GM12878 (cell line): ENCODE measurements at regions not wholly inside any gene's neighbourhood (a gene's known extent, or its start where the extent isn't known, plus 50 kb on each side); places are given as distances from the start of the nearest gene placed in this dataset.
A peak's percentile ranks its signal among the peaks of the same experiment; 100 is the strongest.

Source experiments
- ATAC-seq: fragments of 200-7000 bp; cut with Tn5 transposase; 3 replicates; pipeline ENCODE4 v1.9.1; 2020; ENCODE audit warnings: mild to moderate bottlenecking, moderate library complexity
- BruUV-seq: library from RNA; stranded (reverse); fragments of 400-500 nt; replicated peaks from 2 replicates; lab custom pipeline; 2021; lab: Mats Ljungman, UMichigan
- CTCF ChIA-PET: fragments of 300-600 bp; sonication (Branson Sonifier 250); formaldehyde crosslinking; extraction: SDS; loops from one replicate; lab custom pipeline; 2021; ENCODE audit warnings: inconsistent platforms; lab: Yijun Ruan, JAX
- POLR2A ChIA-PET: fragments of 350-600 bp; formaldehyde crosslinking; extraction: SDS; loops from one replicate; lab custom pipeline; 2021; ENCODE audit warnings: inconsistent platforms; lab: Charles Lee
- RAD21 ChIA-PET: fragments of 300-600 bp; sonication (Branson Sonifier 250); formaldehyde crosslinking; loops from one replicate; lab custom pipeline; 2023; ENCODE audit warnings: antibody characterized with exemption; ENCODE audit not compliant: unreplicated experiment; lab: Charles Lee
- SMC1A ChIA-PET: fragments of 300-600 bp; sonication (Branson Sonifier 250); formaldehyde crosslinking; loops from one replicate; lab custom pipeline; 2023; ENCODE audit not compliant: unreplicated experiment, uncharacterized antibody; lab: Charles Lee
- DNase-seq: peaks from one replicate; pipeline ENCODE4 v3.0.0-alpha.2; 2011; ENCODE audit warnings: low read depth, low spot score
- FAIRE-seq: peaks from 3 replicates; lab custom pipeline; 2011; peaks lifted over from hg19 to GRCh38; lab: Jason Lieb, UNC
- H2AFZ ChIP-seq: 2 replicates; pipeline ENCODE4 v1.6.0; 2011; ENCODE audit warnings: low read depth, low read length, control low read depth; ENCODE audit not compliant: control insufficient read depth
- H3K27ac ChIP-seq: 2 replicates; pipeline ENCODE4 v1.5.1; 2011; ENCODE audit warnings: control low read depth; ENCODE audit not compliant: control insufficient read depth, insufficient read depth
- H3K27me3 ChIP-seq, 2 experiments: replicated peaks in 1 of 2; 2 replicates each; pipeline versions ENCODE4 v1.6.0 to v1.6.1; 2011; ENCODE audit warnings: low read length in 1 of 2; ENCODE audit not compliant: control insufficient read depth in 2 of 2, insufficient read depth in 2 of 2
- H3K36me3 ChIP-seq, 2 experiments: 2 replicates each; pipeline ENCODE4 v1.5.1; 2011; ENCODE audit warnings: low read length in 1 of 2; ENCODE audit not compliant: control insufficient read depth in 2 of 2, insufficient read depth in 2 of 2
- H3K4me1 ChIP-seq: 2 replicates; pipeline ENCODE4 v1.6.1; 2011; ENCODE audit warnings: mild to moderate bottlenecking, low read length, moderate library complexity, mixed read lengths; ENCODE audit not compliant: control insufficient read depth, insufficient read depth
- H3K4me2 ChIP-seq: 2 replicates; pipeline ENCODE4 v1.6.0; 2011; ENCODE audit warnings: control low read depth; ENCODE audit not compliant: control insufficient read depth, insufficient read depth
- H3K4me3 ChIP-seq: fragments of 200-600 bp; sonication (generic); 2 replicates; pipeline ENCODE4 v1.5.1; 2016
- H3K79me2 ChIP-seq: 2 replicates; pipeline ENCODE4 v1.6.0; 2011; ENCODE audit warnings: low read length; ENCODE audit not compliant: control insufficient read depth, insufficient read depth
- H3K9ac ChIP-seq: 2 replicates; pipeline ENCODE4 v1.8.0; 2011; ENCODE audit warnings: low read length, control low read depth, mixed read lengths; ENCODE audit not compliant: control insufficient read depth, insufficient read depth
- H3K9me3 ChIP-seq: replicated peaks from 3 replicates; pipeline ENCODE4 v1.5.1; 2011; ENCODE audit warnings: mild to moderate bottlenecking, low read length; ENCODE audit not compliant: control insufficient read depth, insufficient read depth
- H4K20me1 ChIP-seq: 2 replicates; pipeline ENCODE4 v1.6.0; 2011; ENCODE audit not compliant: control insufficient read depth, insufficient read depth
- ATF7 ChIP-seq: fragments of 450-650 bp; IDR thresholded peaks from 2 replicates; pipeline ENCODE4 v1.6.1; 2016; ENCODE audit warnings: low read depth, mild to moderate bottlenecking
- CBFB ChIP-seq: IDR thresholded peaks from 2 replicates; pipeline ENCODE4 v1.6.1; 2016; ENCODE audit warnings: antibody characterized with exemption, low read depth
- PAX8 ChIP-seq: fragments of 450-650 bp; IDR thresholded peaks from 2 replicates; pipeline ENCODE4 v1.6.1; 2017; ENCODE audit warnings: mild to moderate bottlenecking, moderate library complexity
- SMC3 ChIP-seq: IDR thresholded peaks from 2 replicates; pipeline ENCODE4 v1.6.1; 2011; ENCODE audit warnings: low read length, improper control_type of control experiment, borderline replicate concordance
- WGBS: methylation state at CpG from one replicate; pipeline ENCODE4 v1.1.6; 2016; ENCODE audit warnings: low lambda C conversion rate; ENCODE audit not compliant: insufficient replicate concordance, insufficient coverage; ENCODE audit errors: missing lambda C conversion rate; 5-methylcytosine and 5-hydroxymethylcytosine counted together
- in situ Hi-C: fragments of 300-500 bp; cut with MboI; formaldehyde crosslinking; loops from 9 replicates; pipeline ENCODE4 v1.14.3; 2018; ENCODE audit warnings: mixed read lengths
- intact Hi-C: fragments of 100-400 bp; cut with micrococcal nuclease; formaldehyde crosslinking; loops from one replicate; pipeline ENCODE4 v1.14.2; 2022; ENCODE audit not compliant: unreplicated experiment
- TF ChIP-seq, protein P1 (sequence below), 3 experiments: IDR thresholded peaks in 2 of 3; conservative IDR thresholded peaks in 1 of 3; 2 replicates each; pipeline ENCODE4 v1.5.1; 2011; ENCODE audit warnings: low read depth in 3 of 3, low read length in 3 of 3, mild to moderate bottlenecking in 3 of 3, control low read depth in 2 of 3, moderate library complexity in 2 of 3, inconsistent platforms in 1 of 3, mixed read lengths in 1 of 3; ENCODE audit not compliant: control insufficient read depth in 2 of 3, insufficient read depth in 1 of 3; ENCODE audit errors: extremely low read depth in 1 of 3
- TF ChIP-seq, protein P2 (sequence below): fragments of 450-650 bp; formaldehyde crosslinking; IDR thresholded peaks from 2 replicates; pipeline ENCODE4 v1.5.0; 2022; ENCODE audit warnings: mild to moderate bottlenecking, missing genetic modification characterization
- TF ChIP-seq, protein P3 (sequence below): fragments of 450-650 bp; IDR thresholded peaks from 2 replicates; pipeline ENCODE4 v1.6.1; 2017; ENCODE audit warnings: borderline replicate concordance

- RAD21 ChIA-PET, result interaction anchor here (0.7 to 1.4 kb wide), 13 partner anchors 10 to 347 kb away, joined by 3 to 5 read pairs (median 4); no protein-coding TSS in a partner anchor
- TF ChIP-seq, protein P1, sequence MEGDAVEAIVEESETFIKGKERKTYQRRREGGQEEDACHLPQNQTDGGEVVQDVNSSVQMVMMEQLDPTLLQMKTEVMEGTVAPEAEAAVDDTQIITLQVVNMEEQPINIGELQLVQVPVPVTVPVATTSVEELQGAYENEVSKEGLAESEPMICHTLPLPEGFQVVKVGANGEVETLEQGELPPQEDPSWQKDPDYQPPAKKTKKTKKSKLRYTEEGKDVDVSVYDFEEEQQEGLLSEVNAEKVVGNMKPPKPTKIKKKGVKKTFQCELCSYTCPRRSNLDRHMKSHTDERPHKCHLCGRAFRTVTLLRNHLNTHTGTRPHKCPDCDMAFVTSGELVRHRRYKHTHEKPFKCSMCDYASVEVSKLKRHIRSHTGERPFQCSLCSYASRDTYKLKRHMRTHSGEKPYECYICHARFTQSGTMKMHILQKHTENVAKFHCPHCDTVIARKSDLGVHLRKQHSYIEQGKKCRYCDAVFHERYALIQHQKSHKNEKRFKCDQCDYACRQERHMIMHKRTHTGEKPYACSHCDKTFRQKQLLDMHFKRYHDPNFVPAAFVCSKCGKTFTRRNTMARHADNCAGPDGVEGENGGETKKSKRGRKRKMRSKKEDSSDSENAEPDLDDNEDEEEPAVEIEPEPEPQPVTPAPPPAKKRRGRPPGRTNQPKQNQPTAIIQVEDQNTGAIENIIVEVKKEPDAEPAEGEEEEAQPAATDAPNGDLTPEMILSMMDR (IDR thresholded peaks at IDR 0.05 in 2 of 3, conservative IDR thresholded peaks at IDR 0.05 in 1 of 3; ENCODE audit: control insufficient read depth in 2 of 3, extremely low read depth in 1 of 3, insufficient read depth in 1 of 3, low read depth in 3 of 3, low read length in 3 of 3), result peak; percentile 35 to 45 (median 39); a peak in 4 of 6 replicates
- TF ChIP-seq PAX8 (no peak), SMC3 (peak; percentile 21; the same call in 1 of the 2 replicates), ATF7 (no peak), CBFB (no peak)
- TF ChIP-seq, protein P2, sequence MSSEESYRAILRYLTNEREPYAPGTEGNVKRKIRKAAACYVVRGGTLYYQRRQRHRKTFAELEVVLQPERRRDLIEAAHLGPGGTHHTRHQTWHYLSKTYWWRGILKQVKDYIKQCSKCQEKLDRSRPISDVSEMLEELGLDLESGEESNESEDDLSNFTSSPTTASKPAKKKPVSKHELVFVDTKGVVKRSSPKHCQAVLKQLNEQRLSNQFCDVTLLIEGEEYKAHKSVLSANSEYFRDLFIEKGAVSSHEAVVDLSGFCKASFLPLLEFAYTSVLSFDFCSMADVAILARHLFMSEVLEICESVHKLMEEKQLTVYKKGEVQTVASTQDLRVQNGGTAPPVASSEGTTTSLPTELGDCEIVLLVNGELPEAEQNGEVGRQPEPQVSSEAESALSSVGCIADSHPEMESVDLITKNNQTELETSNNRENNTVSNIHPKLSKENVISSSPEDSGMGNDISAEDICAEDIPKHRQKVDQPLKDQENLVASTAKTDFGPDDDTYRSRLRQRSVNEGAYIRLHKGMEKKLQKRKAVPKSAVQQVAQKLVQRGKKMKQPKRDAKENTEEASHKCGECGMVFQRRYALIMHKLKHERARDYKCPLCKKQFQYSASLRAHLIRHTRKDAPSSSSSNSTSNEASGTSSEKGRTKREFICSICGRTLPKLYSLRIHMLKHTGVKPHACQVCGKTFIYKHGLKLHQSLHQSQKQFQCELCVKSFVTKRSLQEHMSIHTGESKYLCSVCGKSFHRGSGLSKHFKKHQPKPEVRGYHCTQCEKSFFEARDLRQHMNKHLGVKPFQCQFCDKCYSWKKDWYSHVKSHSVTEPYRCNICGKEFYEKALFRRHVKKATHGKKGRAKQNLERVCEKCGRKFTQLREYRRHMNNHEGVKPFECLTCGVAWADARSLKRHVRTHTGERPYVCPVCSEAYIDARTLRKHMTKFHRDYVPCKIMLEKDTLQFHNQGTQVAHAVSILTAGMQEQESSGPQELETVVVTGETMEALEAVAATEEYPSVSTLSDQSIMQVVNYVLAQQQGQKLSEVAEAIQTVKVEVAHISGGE, result no peak
- TF ChIP-seq, protein P3, sequence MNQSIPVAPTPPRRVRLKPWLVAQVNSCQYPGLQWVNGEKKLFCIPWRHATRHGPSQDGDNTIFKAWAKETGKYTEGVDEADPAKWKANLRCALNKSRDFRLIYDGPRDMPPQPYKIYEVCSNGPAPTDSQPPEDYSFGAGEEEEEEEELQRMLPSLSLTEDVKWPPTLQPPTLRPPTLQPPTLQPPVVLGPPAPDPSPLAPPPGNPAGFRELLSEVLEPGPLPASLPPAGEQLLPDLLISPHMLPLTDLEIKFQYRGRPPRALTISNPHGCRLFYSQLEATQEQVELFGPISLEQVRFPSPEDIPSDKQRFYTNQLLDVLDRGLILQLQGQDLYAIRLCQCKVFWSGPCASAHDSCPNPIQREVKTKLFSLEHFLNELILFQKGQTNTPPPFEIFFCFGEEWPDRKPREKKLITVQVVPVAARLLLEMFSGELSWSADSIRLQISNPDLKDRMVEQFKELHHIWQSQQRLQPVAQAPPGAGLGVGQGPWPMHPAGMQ, result no peak
- WGBS, result 60% methylated on average over 6 of the region's 6 CpGs
- H3K9ac ChIP-seq, result no peak overlapping the region
- peak; percentile 27 for FAIRE-seq
- in situ Hi-C loops (no loop called here), intact Hi-C loops (loop anchor here (1.0 kb wide), 1 partner anchor 143 kb away; no protein-coding TSS in a partner anchor)
- no peaks in the 10 kb centered on the region for H3K36me3 ChIP-seq
- H3K4me1 ChIP-seq, result no peaks in the 10 kb centered on the region
- H3K27me3 ChIP-seq, result no peaks in the 10 kb centered on the region
- no peak overlapping the region for H3K4me3 ChIP-seq
- BruUV-seq, result no TSS peak
- no peaks in the 10 kb centered on the region for H4K20me1 ChIP-seq
- no peaks in the 10 kb centered on the region for H3K79me2 ChIP-seq
- CTCF ChIA-PET, result interaction anchor here (0.5 to 8.4 kb wide), 66 partner anchors 11 to 866 kb away, joined by 3 to 139 read pairs (median 4); no protein-coding TSS in a partner anchor
- DNase-seq, result no peak
- SMC1A ChIA-PET, result interaction anchor here (0.6 to 2.4 kb wide), 23 partner anchors 9 to 318 kb away, joined by 3 to 17 read pairs (median 4); no protein-coding TSS in a partner anchor
- no peak overlapping the region for H3K4me2 ChIP-seq
- POLR2A ChIA-PET, result interaction anchor here (0.8 kb wide), 1 partner anchor 187 kb away, joined by 3 read pairs; no protein-coding TSS in a partner anchor
- no peak overlapping the region for H3K27ac ChIP-seq
- ATAC-seq, result no peak
- H3K9me3 ChIP-seq, result no peaks in the 10 kb centered on the region
- no peak overlapping the region for H2AFZ ChIP-seq
These were observed 97.8 kb upstream of the ANK2 start for GRCh38 chr4:112951362-112952312.
